HEK293T (cell line): ENCODE measurements at regions not wholly inside any gene's neighbourhood (a gene's known extent, or its start where the extent isn't known, plus 50 kb on each side); places are given as distances from the start of the nearest gene placed in this dataset.

Source experiments
- ELF4 ChIP-seq: fragments of 450-650 bp; IDR thresholded peaks from 2 replicates; pipeline ENCODE4 v1.6.1; 2017; ENCODE audit warnings: antibody characterized with exemption
- FOXK2 ChIP-seq: fragments of 450-650 bp; IDR thresholded peaks from 2 replicates; pipeline ENCODE4 v1.6.1; 2016; ENCODE audit warnings: mild to moderate bottlenecking
- FOXM1 ChIP-seq: fragments of 450-650 bp; IDR thresholded peaks from 2 replicates; pipeline ENCODE4 v1.6.1; 2017; ENCODE audit warnings: mild to moderate bottlenecking, borderline replicate concordance
- LEF1 ChIP-seq: fragments of 450-650 bp; IDR thresholded peaks from 2 replicates; pipeline ENCODE4 v1.6.1; 2017; ENCODE audit warnings: mild to moderate bottlenecking, borderline replicate concordance
- NFRKB ChIP-seq: fragments of 450-650 bp; IDR thresholded peaks from 2 replicates; pipeline ENCODE4 v1.6.1; 2016; ENCODE audit warnings: mild to moderate bottlenecking, moderate library complexity
- PKNOX1 ChIP-seq: fragments of 450-650 bp; IDR thresholded peaks from 2 replicates; pipeline ENCODE4 v1.6.1; 2016
- SP1 ChIP-seq: fragments of 450-650 bp; IDR thresholded peaks from 2 replicates; pipeline ENCODE4 v1.6.1; 2017
- SUZ12 ChIP-seq: fragments of 450-650 bp; IDR thresholded peaks from 2 replicates; pipeline ENCODE4 v1.6.1; 2016; ENCODE audit warnings: mild to moderate bottlenecking

GRCh38 chr4:54863571-54864255 is 206.0 kb downstream of the KIT start:
- TF ChIP-seq SP1 (no peak), LEF1 (no peak), SUZ12 (no peak), PKNOX1 (no peak), ELF4 (no peak), NFRKB (no peak), FOXM1 (no peak), FOXK2 (no peak)
